Endothelial cell of umbilical vein (primary cell): ENCODE measurements at regions not wholly inside any gene's neighbourhood (a gene's known extent, or its start where the extent isn't known, plus 50 kb on each side); places are given as distances from the start of the nearest gene placed in this dataset.

Source experiments
- EZH2 ChIP-seq: IDR thresholded peaks from 2 replicates; pipeline ENCODE4 v1.6.1; 2012; ENCODE audit warnings: borderline replicate concordance, low read depth, mild to moderate bottlenecking, moderate library complexity, low read length, inconsistent platforms; ENCODE audit not compliant: severe bottlenecking
- FOS ChIP-seq: IDR thresholded peaks from 2 replicates; pipeline ENCODE4 v1.6.1; 2011; ENCODE audit warnings: mild to moderate bottlenecking, low read length, moderate library complexity, borderline replicate concordance; ENCODE audit not compliant: insufficient read depth
- POLR2A ChIP-seq: IDR thresholded peaks from 2 replicates; pipeline ENCODE4 v1.6.1; 2012; ENCODE audit warnings: low read depth, mild to moderate bottlenecking, control low read depth, low read length
- POLR2AphosphoS5 ChIP-seq: IDR thresholded peaks from 2 replicates; pipeline ENCODE4 v1.6.1; 2012; ENCODE audit warnings: low read depth, mild to moderate bottlenecking, control low read depth, low read length, moderate library complexity; ENCODE audit not compliant: insufficient read depth
- TF ChIP-seq, protein P1 (sequence below), 2 donors: IDR thresholded peaks; 1 replicate in 1 of 2; 2 replicates in 1 of 2; pipeline ENCODE4 v1.5.1; 2011; ENCODE audit warnings: low read length in 2 of 2, mild to moderate bottlenecking in 2 of 2, moderate library complexity in 2 of 2, control low read depth in 1 of 2, inconsistent platforms in 1 of 2, low read depth in 1 of 2; ENCODE audit not compliant: insufficient read depth in 1 of 2; ENCODE audit errors: extremely low read depth in 1 of 2

GRCh38 chr18:2325933-2326332, 245.4 kb downstream of the METTL4 start:
- TF ChIP-seq POLR2A, result no peak
- TF ChIP-seq FOS, result no peak
- no peak for TF ChIP-seq EZH2
- TF ChIP-seq POLR2AphosphoS5, result no peak
- TF ChIP-seq, protein P1, sequence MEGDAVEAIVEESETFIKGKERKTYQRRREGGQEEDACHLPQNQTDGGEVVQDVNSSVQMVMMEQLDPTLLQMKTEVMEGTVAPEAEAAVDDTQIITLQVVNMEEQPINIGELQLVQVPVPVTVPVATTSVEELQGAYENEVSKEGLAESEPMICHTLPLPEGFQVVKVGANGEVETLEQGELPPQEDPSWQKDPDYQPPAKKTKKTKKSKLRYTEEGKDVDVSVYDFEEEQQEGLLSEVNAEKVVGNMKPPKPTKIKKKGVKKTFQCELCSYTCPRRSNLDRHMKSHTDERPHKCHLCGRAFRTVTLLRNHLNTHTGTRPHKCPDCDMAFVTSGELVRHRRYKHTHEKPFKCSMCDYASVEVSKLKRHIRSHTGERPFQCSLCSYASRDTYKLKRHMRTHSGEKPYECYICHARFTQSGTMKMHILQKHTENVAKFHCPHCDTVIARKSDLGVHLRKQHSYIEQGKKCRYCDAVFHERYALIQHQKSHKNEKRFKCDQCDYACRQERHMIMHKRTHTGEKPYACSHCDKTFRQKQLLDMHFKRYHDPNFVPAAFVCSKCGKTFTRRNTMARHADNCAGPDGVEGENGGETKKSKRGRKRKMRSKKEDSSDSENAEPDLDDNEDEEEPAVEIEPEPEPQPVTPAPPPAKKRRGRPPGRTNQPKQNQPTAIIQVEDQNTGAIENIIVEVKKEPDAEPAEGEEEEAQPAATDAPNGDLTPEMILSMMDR (IDR thresholded peaks at IDR 0.05; ENCODE audit: extremely low read depth in 1 of 2, insufficient read depth in 1 of 2, low read depth in 1 of 2, low read length in 2 of 2), result no peak
